ENCODE measurements at regions not wholly inside any gene's neighbourhood (a gene's known extent, or its start where the extent isn't known, plus 50 kb on each side); places are given as distances from the start of the nearest gene placed in this dataset.

DNA sequence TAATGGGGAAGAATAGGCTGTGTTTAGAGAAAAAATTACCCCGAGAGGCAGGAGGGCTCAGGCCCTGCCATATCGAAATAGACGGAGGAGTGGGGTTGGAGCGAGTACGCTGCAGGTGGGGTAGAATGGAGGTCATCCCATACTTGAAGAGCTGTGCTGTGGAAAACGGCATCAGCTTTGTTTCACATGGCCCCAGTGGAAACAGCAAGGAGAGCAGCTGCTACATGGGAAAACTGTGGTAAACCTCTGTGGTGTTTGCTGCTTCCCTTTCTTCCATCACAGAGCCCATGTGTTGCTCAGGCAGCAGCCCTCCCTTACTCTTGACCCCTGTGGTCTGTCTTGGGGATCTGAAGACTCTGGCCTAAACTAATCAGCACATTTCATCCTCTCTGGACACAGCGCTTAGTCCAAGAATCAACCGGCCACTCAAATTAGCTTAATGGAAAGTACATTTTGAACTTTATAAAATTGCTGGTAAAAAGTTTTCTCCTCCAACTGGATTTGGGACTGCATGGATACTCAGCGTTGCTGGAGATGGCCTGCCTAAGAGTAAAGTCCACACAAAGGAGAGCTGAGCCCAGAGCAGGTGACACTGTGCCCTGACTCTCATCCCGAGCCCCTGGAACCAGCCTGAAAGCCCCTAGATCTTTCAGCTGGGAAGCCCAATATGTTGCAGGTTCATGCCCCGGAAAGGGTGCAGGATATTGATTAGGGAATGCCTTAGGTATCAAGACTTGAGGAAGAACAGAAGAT lies 127.1 kb upstream of the GADD45A start:
- Mint-ChIP-seq H3K4me3 (no peak overlapping the region), H3K27me3 (ENCODE audit: insufficient read depth) (peaks cover 2% of the 10 kb centered on the region; the same call in 1 of the 2 replicates), H3K27ac (peak overlapping the region; percentile 39; the same call in 1 of the 2 replicates), H3K36me3 (ENCODE audit: low read depth) (no peaks in the 10 kb centered on the region), H3K9me3 (no peaks in the 10 kb centered on the region), H3K4me1 (ENCODE audit: low read depth) (peaks cover 53% of the 10 kb centered on the region)
- TF ChIP-seq, protein P1, sequence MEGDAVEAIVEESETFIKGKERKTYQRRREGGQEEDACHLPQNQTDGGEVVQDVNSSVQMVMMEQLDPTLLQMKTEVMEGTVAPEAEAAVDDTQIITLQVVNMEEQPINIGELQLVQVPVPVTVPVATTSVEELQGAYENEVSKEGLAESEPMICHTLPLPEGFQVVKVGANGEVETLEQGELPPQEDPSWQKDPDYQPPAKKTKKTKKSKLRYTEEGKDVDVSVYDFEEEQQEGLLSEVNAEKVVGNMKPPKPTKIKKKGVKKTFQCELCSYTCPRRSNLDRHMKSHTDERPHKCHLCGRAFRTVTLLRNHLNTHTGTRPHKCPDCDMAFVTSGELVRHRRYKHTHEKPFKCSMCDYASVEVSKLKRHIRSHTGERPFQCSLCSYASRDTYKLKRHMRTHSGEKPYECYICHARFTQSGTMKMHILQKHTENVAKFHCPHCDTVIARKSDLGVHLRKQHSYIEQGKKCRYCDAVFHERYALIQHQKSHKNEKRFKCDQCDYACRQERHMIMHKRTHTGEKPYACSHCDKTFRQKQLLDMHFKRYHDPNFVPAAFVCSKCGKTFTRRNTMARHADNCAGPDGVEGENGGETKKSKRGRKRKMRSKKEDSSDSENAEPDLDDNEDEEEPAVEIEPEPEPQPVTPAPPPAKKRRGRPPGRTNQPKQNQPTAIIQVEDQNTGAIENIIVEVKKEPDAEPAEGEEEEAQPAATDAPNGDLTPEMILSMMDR (IDR thresholded peaks at IDR 0.05) = no peak
- DNase-seq = no peak

- no peak for DNase-seq
Measured at GRCh38 chr1:67558449-67559193, 126.4 kb upstream of the GADD45A start.

DNA sequence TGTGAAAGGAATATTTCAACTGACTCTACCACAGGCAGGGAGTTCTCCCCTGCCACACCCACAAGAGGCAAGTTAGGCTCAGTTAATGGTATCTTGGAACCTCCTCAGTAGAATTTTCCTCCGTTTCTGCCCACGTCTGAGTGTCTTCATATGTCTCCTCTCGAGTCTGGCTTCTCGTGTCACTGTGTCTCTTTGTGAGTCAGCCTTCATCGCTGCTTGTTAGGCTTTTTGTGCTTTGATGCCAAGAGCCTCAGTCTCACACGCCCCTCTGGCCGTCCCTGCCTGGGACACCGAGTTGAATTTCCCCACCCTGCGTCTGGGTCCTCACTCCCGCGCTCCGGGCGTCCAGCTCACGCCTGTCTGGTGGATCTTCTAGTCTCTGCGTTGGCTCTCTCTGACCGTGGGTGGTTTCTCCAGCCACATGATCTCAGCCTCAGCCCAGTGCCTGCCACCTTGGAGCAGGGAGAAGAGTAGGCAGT lies 125.7 kb upstream of the GADD45A start:
- Mint-ChIP-seq H3K27me3 (ENCODE audit: insufficient read depth) (peaks cover 2% of the 10 kb centered on the region; the same call in 1 of the 2 replicates), H3K27ac (peak overlapping the region; percentile 92), H3K36me3 (ENCODE audit: low read depth) (no peaks in the 10 kb centered on the region), H3K4me1 (ENCODE audit: low read depth) (peaks cover 53% of the 10 kb centered on the region), H3K9me3 (no peaks in the 10 kb centered on the region), H3K4me3 (peak overlapping the region; percentile 88)
- DNase-seq = peak; percentile 71
- TF ChIP-seq, protein P1 (IDR thresholded peaks at IDR 0.05) = no peak

More at GRCh38 chr1:67558449-67559193, 126.4 kb upstream of the GADD45A start:
- no peaks in the 10 kb centered on the region for H3K9me3 Mint-ChIP-seq
- TF ChIP-seq, protein P1 (IDR thresholded peaks at IDR 0.05) = no peak
- H3K27ac Mint-ChIP-seq = peak overlapping the region; percentile 92
- no peaks in the 10 kb centered on the region for H3K36me3 Mint-ChIP-seq (ENCODE audit: low read depth)
- H3K4me1 Mint-ChIP-seq (ENCODE audit: low read depth) = peaks cover 53% of the 10 kb centered on the region
- H3K4me3 Mint-ChIP-seq = peak overlapping the region; percentile 88
- peaks cover 2% of the 10 kb centered on the region; the same call in 1 of the 2 replicates for H3K27me3 Mint-ChIP-seq (ENCODE audit: insufficient read depth)

GRCh38 chr1:67560580-67561255 lies 124.3 kb upstream of the GADD45A start:
- TF ChIP-seq, protein P1 (IDR thresholded peaks at IDR 0.05) = no peak
- Mint-ChIP-seq H3K36me3 (ENCODE audit: low read depth) (no peaks in the 10 kb centered on the region), H3K9me3 (no peaks in the 10 kb centered on the region), H3K27me3 (ENCODE audit: insufficient read depth) (no peaks in the 10 kb centered on the region; the same call in 1 of the 2 replicates), H3K4me3 (no peak overlapping the region), H3K4me1 (ENCODE audit: low read depth) (peaks cover 53% of the 10 kb centered on the region), H3K27ac (no peak overlapping the region)
- no peak for DNase-seq

GRCh38 chr1:67561704-67562113 lies 123.3 kb upstream of the GADD45A start:
- H3K27me3 Mint-ChIP-seq (ENCODE audit: insufficient read depth) = no peaks in the 10 kb centered on the region; the same call in 1 of the 2 replicates
- H3K36me3 Mint-ChIP-seq (ENCODE audit: low read depth) = no peaks in the 10 kb centered on the region
- peaks cover 48% of the 10 kb centered on the region for H3K4me1 Mint-ChIP-seq (ENCODE audit: low read depth)
- H3K9me3 Mint-ChIP-seq = no peaks in the 10 kb centered on the region
- no peak overlapping the region for H3K27ac Mint-ChIP-seq
- peak; percentile 82 for DNase-seq
- no peak overlapping the region for H3K4me3 Mint-ChIP-seq
- TF ChIP-seq, protein P1 (IDR thresholded peaks at IDR 0.05) = peak; percentile 96
